ENCODE measurements at regions not wholly inside any gene's neighbourhood (a gene's known extent, or its start where the extent isn't known, plus 50 kb on each side); places are given as distances from the start of the nearest gene placed in this dataset.

DNA sequence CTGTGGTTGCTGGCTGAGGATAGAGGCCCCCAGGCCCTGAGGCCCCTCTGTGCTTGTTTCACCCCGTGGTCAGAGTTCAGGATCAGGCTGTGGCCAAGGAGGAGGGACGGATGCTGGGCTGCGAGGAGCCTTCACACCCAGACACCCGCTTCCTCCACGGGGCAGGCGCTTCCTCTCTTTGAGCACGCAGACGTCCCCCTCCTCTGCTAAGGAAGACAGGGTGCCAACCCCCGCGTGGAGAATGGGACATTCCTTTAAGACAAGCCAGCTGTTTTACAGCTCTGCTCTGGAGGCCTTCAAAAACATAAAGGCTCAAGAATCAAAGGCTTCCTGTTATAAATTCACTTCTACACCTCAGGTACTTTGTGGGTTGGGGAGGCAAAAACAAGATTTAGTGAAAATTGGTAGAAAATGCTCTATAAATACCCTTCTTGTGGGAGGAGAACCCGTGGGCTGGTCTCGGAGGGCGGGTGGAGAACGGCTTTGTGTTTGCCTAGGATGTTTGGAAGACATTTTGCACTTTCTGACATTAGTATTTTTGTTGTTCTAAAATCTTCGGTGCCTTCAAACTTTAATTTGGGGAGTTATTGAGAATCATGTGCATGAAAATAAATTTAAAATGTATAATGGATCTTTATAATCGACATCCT lies 60.8 kb upstream of the FOXF1 start:
- Histone ChIP-seq H3K4me3 (ENCODE audit: severe bottlenecking) (no peak overlapping the region), H3K27me3 (ENCODE audit: insufficient read depth, poor library complexity, severe bottlenecking) (peaks cover 81% of the 10 kb centered on the region), H3K9me3 (ENCODE audit: severe bottlenecking) (no peaks in the 10 kb centered on the region), H3K27ac (ENCODE audit: poor library complexity, severe bottlenecking) (no peak overlapping the region), H3K36me3 (ENCODE audit: low read depth) (no peaks in the 10 kb centered on the region), H3K4me1 (ENCODE audit: insufficient read depth, poor library complexity, severe bottlenecking) (no peaks in the 10 kb centered on the region)
- ATAC-seq (ENCODE audit: low read depth), result no peak
- no peak for DNase-seq (ENCODE audit: low spot score)
- TF ChIP-seq, protein P1, sequence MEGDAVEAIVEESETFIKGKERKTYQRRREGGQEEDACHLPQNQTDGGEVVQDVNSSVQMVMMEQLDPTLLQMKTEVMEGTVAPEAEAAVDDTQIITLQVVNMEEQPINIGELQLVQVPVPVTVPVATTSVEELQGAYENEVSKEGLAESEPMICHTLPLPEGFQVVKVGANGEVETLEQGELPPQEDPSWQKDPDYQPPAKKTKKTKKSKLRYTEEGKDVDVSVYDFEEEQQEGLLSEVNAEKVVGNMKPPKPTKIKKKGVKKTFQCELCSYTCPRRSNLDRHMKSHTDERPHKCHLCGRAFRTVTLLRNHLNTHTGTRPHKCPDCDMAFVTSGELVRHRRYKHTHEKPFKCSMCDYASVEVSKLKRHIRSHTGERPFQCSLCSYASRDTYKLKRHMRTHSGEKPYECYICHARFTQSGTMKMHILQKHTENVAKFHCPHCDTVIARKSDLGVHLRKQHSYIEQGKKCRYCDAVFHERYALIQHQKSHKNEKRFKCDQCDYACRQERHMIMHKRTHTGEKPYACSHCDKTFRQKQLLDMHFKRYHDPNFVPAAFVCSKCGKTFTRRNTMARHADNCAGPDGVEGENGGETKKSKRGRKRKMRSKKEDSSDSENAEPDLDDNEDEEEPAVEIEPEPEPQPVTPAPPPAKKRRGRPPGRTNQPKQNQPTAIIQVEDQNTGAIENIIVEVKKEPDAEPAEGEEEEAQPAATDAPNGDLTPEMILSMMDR (IDR thresholded peaks at IDR 0.05; ENCODE audit: poor library complexity, severe bottlenecking), result no peak

- H3K27me3 ChIP-seq (ENCODE audit: insufficient read depth, poor library complexity, severe bottlenecking), result peaks cover 81% of the 10 kb centered on the region
- no peak overlapping the region for H3K4me3 ChIP-seq (ENCODE audit: severe bottlenecking)
- no peaks in the 10 kb centered on the region for H3K9me3 ChIP-seq (ENCODE audit: severe bottlenecking)
- no peak for ATAC-seq (ENCODE audit: low read depth)
- no peaks in the 10 kb centered on the region for H3K4me1 ChIP-seq (ENCODE audit: insufficient read depth, poor library complexity, severe bottlenecking)
- TF ChIP-seq, protein P1 (IDR thresholded peaks at IDR 0.05; ENCODE audit: poor library complexity, severe bottlenecking), result no peak
- no peak overlapping the region for H3K27ac ChIP-seq (ENCODE audit: poor library complexity, severe bottlenecking)
- no peak for DNase-seq (ENCODE audit: low spot score)
- no peaks in the 10 kb centered on the region for H3K36me3 ChIP-seq (ENCODE audit: low read depth)
Observed at GRCh38 chr16:86450691-86451090, 59.6 kb upstream of the FOXF1 start.

- H3K27me3 ChIP-seq (ENCODE audit: insufficient read depth, poor library complexity, severe bottlenecking), result peaks cover 87% of the 10 kb centered on the region
- ATAC-seq (ENCODE audit: low read depth) (no peak), DNase-seq (ENCODE audit: low spot score) (no peak)
- H3K36me3 ChIP-seq (ENCODE audit: low read depth), result no peaks in the 10 kb centered on the region
- no peaks in the 10 kb centered on the region for H3K9me3 ChIP-seq (ENCODE audit: severe bottlenecking)
- H3K27ac ChIP-seq (ENCODE audit: poor library complexity, severe bottlenecking), result no peak overlapping the region
- H3K4me1 ChIP-seq (ENCODE audit: insufficient read depth, poor library complexity, severe bottlenecking), result no peaks in the 10 kb centered on the region
- H3K4me3 ChIP-seq (ENCODE audit: severe bottlenecking), result no peak overlapping the region
- TF ChIP-seq, protein P1 (IDR thresholded peaks at IDR 0.05; ENCODE audit: poor library complexity, severe bottlenecking), result no peak
Observed at GRCh38 chr16:86452451-86452850, 57.9 kb upstream of the FOXF1 start.

GRCh38 chr16:86455116-86455515 lies 55.2 kb upstream of the FOXF1 start:
- Histone ChIP-seq H3K27me3 (ENCODE audit: insufficient read depth, poor library complexity, severe bottlenecking) (peaks cover 87% of the 10 kb centered on the region), H3K4me3 (ENCODE audit: severe bottlenecking) (no peak overlapping the region), H3K9me3 (ENCODE audit: severe bottlenecking) (no peaks in the 10 kb centered on the region), H3K36me3 (ENCODE audit: low read depth) (no peaks in the 10 kb centered on the region), H3K4me1 (ENCODE audit: insufficient read depth, poor library complexity, severe bottlenecking) (no peaks in the 10 kb centered on the region), H3K27ac (ENCODE audit: poor library complexity, severe bottlenecking) (no peak overlapping the region)
- no peak for DNase-seq (ENCODE audit: low spot score)
- TF ChIP-seq, protein P1 (IDR thresholded peaks at IDR 0.05; ENCODE audit: poor library complexity, severe bottlenecking), result no peak
- ATAC-seq (ENCODE audit: low read depth), result no peak

- no peaks in the 10 kb centered on the region for H3K4me1 ChIP-seq (ENCODE audit: insufficient read depth, poor library complexity, severe bottlenecking)
- H3K36me3 ChIP-seq (ENCODE audit: low read depth), result no peaks in the 10 kb centered on the region
- no peak overlapping the region for H3K27ac ChIP-seq (ENCODE audit: poor library complexity, severe bottlenecking)
- H3K9me3 ChIP-seq (ENCODE audit: severe bottlenecking), result no peaks in the 10 kb centered on the region
- ATAC-seq (ENCODE audit: low read depth) (no peak), DNase-seq (ENCODE audit: low spot score) (no peak)
- TF ChIP-seq, protein P1 (IDR thresholded peaks at IDR 0.05; ENCODE audit: poor library complexity, severe bottlenecking), result no peak
- peaks cover 81% of the 10 kb centered on the region for H3K27me3 ChIP-seq (ENCODE audit: insufficient read depth, poor library complexity, severe bottlenecking)
- H3K4me3 ChIP-seq (ENCODE audit: severe bottlenecking), result no peak overlapping the region
Observed at GRCh38 chr16:86455640-86456039, 54.7 kb upstream of the FOXF1 start.
